ENCODE measurements at regions not wholly inside any gene's neighbourhood (a gene's known extent, or its start where the extent isn't known, plus 50 kb on each side); places are given as distances from the start of the nearest gene placed in this dataset.
"Not testable (repeated sequence)": the region's sequence is repeated elsewhere in the genome, so short reads cannot be mapped to it uniquely, and the experiment has no call there.

- no peak overlapping the region for H3K4me3 Mint-ChIP-seq
- H3K27me3 Mint-ChIP-seq, result peaks cover 29% of the 10 kb centered on the region
- H3K9me3 Mint-ChIP-seq, result no peaks in the 10 kb centered on the region
- H3K4me1 Mint-ChIP-seq (ENCODE audit: low read depth), result peaks cover 15% of the 10 kb centered on the region
- H3K27ac Mint-ChIP-seq, result no peak overlapping the region
- intact Hi-C loops (cut with micrococcal nuclease), result no loop called here
- H3K36me3 Mint-ChIP-seq (ENCODE audit: low read depth), result no peaks in the 10 kb centered on the region
These were observed 149.0 kb upstream of the HDAC4 start for GRCh38 chr2:239549711-239550255.

GRCh38 chr2:239548965-239549595 is 148.3 kb upstream of the HDAC4 start:
- H3K27ac Mint-ChIP-seq, result no peak overlapping the region
- H3K27me3 Mint-ChIP-seq, result peaks cover 33% of the 10 kb centered on the region
- intact Hi-C loops (cut with micrococcal nuclease), result no loop called here
- H3K36me3 Mint-ChIP-seq (ENCODE audit: low read depth), result no peaks in the 10 kb centered on the region
- no peak overlapping the region for H3K4me3 Mint-ChIP-seq
- no peaks in the 10 kb centered on the region for H3K9me3 Mint-ChIP-seq
- H3K4me1 Mint-ChIP-seq (ENCODE audit: low read depth), result peaks cover 15% of the 10 kb centered on the region

- intact Hi-C loops (cut with micrococcal nuclease), result no loop called here
- H3K9me3 Mint-ChIP-seq, result no peaks in the 10 kb centered on the region
- H3K27ac Mint-ChIP-seq, result no peak overlapping the region
- peaks cover 33% of the 10 kb centered on the region for H3K27me3 Mint-ChIP-seq
- peaks cover 15% of the 10 kb centered on the region for H3K4me1 Mint-ChIP-seq (ENCODE audit: low read depth)
- no peaks in the 10 kb centered on the region for H3K36me3 Mint-ChIP-seq (ENCODE audit: low read depth)
- no peak overlapping the region for H3K4me3 Mint-ChIP-seq
These were observed 147.6 kb upstream of the HDAC4 start for GRCh38 chr2:239548451-239548871.

GRCh38 chr2:239547140-239547539 is 146.3 kb upstream of the HDAC4 start:
- H3K9me3 Mint-ChIP-seq; H3K36me3 Mint-ChIP-seq (ENCODE audit: low read depth); H3K4me3 Mint-ChIP-seq; intact Hi-C loops (cut with micrococcal nuclease); H3K27ac Mint-ChIP-seq; H3K4me1 Mint-ChIP-seq (ENCODE audit: low read depth): not testable (repeated sequence)
- H3K27me3 Mint-ChIP-seq, result peaks cover 38% of the 10 kb centered on the region

GRCh38 chr2:239546541-239546940 is 145.7 kb upstream of the HDAC4 start:
- no peak overlapping the region for H3K4me3 Mint-ChIP-seq
- H3K27ac Mint-ChIP-seq, result no peak overlapping the region
- peaks cover 7% of the 10 kb centered on the region for H3K4me1 Mint-ChIP-seq (ENCODE audit: low read depth)
- H3K9me3 Mint-ChIP-seq, result no peaks in the 10 kb centered on the region
- intact Hi-C loops (cut with micrococcal nuclease), result no loop called here
- peaks cover 38% of the 10 kb centered on the region for H3K27me3 Mint-ChIP-seq
- no peaks in the 10 kb centered on the region for H3K36me3 Mint-ChIP-seq (ENCODE audit: low read depth)

GRCh38 chr2:239545741-239546392 is 145.0 kb upstream of the HDAC4 start:
- Mint-ChIP-seq H3K9me3 (no peaks in the 10 kb centered on the region), H3K4me1 (ENCODE audit: low read depth) (peaks cover 7% of the 10 kb centered on the region), H3K27me3 (peaks cover 38% of the 10 kb centered on the region), H3K36me3 (ENCODE audit: low read depth) (no peaks in the 10 kb centered on the region), H3K27ac (no peak overlapping the region), H3K4me3 (no peak overlapping the region)
- intact Hi-C loops (cut with micrococcal nuclease), result no loop called here

- Mint-ChIP-seq H3K4me1 (ENCODE audit: low read depth) (peaks cover 7% of the 10 kb centered on the region), H3K36me3 (ENCODE audit: low read depth) (no peaks in the 10 kb centered on the region), H3K27me3 (peaks cover 40% of the 10 kb centered on the region), H3K4me3 (no peak overlapping the region), H3K27ac (no peak overlapping the region), H3K9me3 (no peaks in the 10 kb centered on the region)
- intact Hi-C loops (cut with micrococcal nuclease), result no loop called here
These were observed 144.2 kb upstream of the HDAC4 start for GRCh38 chr2:239544918-239545465.

- no peaks in the 10 kb centered on the region for H3K36me3 Mint-ChIP-seq (ENCODE audit: low read depth)
- H3K9me3 Mint-ChIP-seq, result no peaks in the 10 kb centered on the region
- intact Hi-C loops (cut with micrococcal nuclease), result no loop called here
- H3K27me3 Mint-ChIP-seq, result peaks cover 37% of the 10 kb centered on the region
- H3K27ac Mint-ChIP-seq, result no peak overlapping the region
- H3K4me1 Mint-ChIP-seq (ENCODE audit: low read depth), result peaks cover 7% of the 10 kb centered on the region
- no peak overlapping the region for H3K4me3 Mint-ChIP-seq
These were observed 143.5 kb upstream of the HDAC4 start for GRCh38 chr2:239544143-239544917.

- Mint-ChIP-seq H3K36me3 (ENCODE audit: low read depth) (no peaks in the 10 kb centered on the region), H3K9me3 (no peaks in the 10 kb centered on the region), H3K27ac (no peak overlapping the region), H3K4me1 (ENCODE audit: low read depth) (peaks cover 7% of the 10 kb centered on the region), H3K4me3 (no peak overlapping the region), H3K27me3 (peaks cover 36% of the 10 kb centered on the region)
- intact Hi-C loops (cut with micrococcal nuclease), result no loop called here
These were observed 142.9 kb upstream of the HDAC4 start for GRCh38 chr2:239543702-239544101.

- no peaks in the 10 kb centered on the region for H3K9me3 Mint-ChIP-seq
- intact Hi-C loops (cut with micrococcal nuclease), result no loop called here
These were observed 139.4 kb upstream of the HDAC4 start for GRCh38 chr2:239540174-239540573.

GRCh38 chr2:239539776-239540100 is 138.9 kb upstream of the HDAC4 start:
- no peak overlapping the region for H3K4me3 Mint-ChIP-seq

More at GRCh38 chr2:239540174-239540573, 139.4 kb upstream of the HDAC4 start:
- Mint-ChIP-seq H3K4me1 (ENCODE audit: low read depth) (peaks cover 8% of the 10 kb centered on the region), H3K36me3 (ENCODE audit: low read depth) (no peaks in the 10 kb centered on the region), H3K27me3 (peaks cover 26% of the 10 kb centered on the region), H3K4me3 (no peak overlapping the region), H3K27ac (no peak overlapping the region)

GRCh38 chr2:239539083-239539775 is 138.4 kb upstream of the HDAC4 start:
- Mint-ChIP-seq H3K36me3 (ENCODE audit: low read depth) (no peaks in the 10 kb centered on the region), H3K27ac (no peak overlapping the region), H3K4me3 (no peak overlapping the region), H3K9me3 (no peaks in the 10 kb centered on the region), H3K4me1 (ENCODE audit: low read depth) (peaks cover 12% of the 10 kb centered on the region), H3K27me3 (peaks cover 21% of the 10 kb centered on the region)
- intact Hi-C loops (cut with micrococcal nuclease), result no loop called here

More at GRCh38 chr2:239539776-239540100, 138.9 kb upstream of the HDAC4 start:
- intact Hi-C loops (cut with micrococcal nuclease), result no loop called here
- H3K9me3 Mint-ChIP-seq, result no peaks in the 10 kb centered on the region
- no peak overlapping the region for H3K27ac Mint-ChIP-seq
- peaks cover 24% of the 10 kb centered on the region for H3K27me3 Mint-ChIP-seq
- peaks cover 12% of the 10 kb centered on the region for H3K4me1 Mint-ChIP-seq (ENCODE audit: low read depth)
- no peaks in the 10 kb centered on the region for H3K36me3 Mint-ChIP-seq (ENCODE audit: low read depth)

GRCh38 chr2:239538357-239539052 is 137.7 kb upstream of the HDAC4 start:
- intact Hi-C loops (cut with micrococcal nuclease), result no loop called here
- H3K4me3 Mint-ChIP-seq, result no peak overlapping the region
- H3K36me3 Mint-ChIP-seq (ENCODE audit: low read depth), result no peaks in the 10 kb centered on the region
- peaks cover 12% of the 10 kb centered on the region for H3K4me1 Mint-ChIP-seq (ENCODE audit: low read depth)
- H3K9me3 Mint-ChIP-seq, result no peaks in the 10 kb centered on the region
- no peak overlapping the region for H3K27ac Mint-ChIP-seq
- H3K27me3 Mint-ChIP-seq, result peaks cover 21% of the 10 kb centered on the region

Measured in dendritic cell treated with granulocyte-macrophage colony-stimulating factor and Interleukin-4, amounts not matched to agents 40 ng/mL and 50 ng/mL, for 4 days (primary cell).